OCI-LY7 (cell line): ENCODE measurements at regions not wholly inside any gene's neighbourhood (a gene's known extent, or its start where the extent isn't known, plus 50 kb on each side); places are given as distances from the start of the nearest gene placed in this dataset.

Source experiments
- EZH2phosphoT487 ChIP-seq: fragments of 200-600 bp; sonication (generic); IDR thresholded peaks from 2 replicates; pipeline ENCODE4 v1.6.1; 2018; ENCODE audit warnings: low read depth, borderline replicate concordance, mild to moderate bottlenecking, mixed run types, antibody characterized with exemption, low read length, moderate library complexity, mixed read lengths
- TF ChIP-seq, protein P1 (sequence below): fragments of 200-600 bp; sonication (generic); conservative IDR thresholded peaks from 2 replicates; pipeline ENCODE4 v1.5.1; 2014; ENCODE audit warnings: mild to moderate bottlenecking, antibody characterized with exemption, low read length, moderate library complexity, mixed read lengths

DNA sequence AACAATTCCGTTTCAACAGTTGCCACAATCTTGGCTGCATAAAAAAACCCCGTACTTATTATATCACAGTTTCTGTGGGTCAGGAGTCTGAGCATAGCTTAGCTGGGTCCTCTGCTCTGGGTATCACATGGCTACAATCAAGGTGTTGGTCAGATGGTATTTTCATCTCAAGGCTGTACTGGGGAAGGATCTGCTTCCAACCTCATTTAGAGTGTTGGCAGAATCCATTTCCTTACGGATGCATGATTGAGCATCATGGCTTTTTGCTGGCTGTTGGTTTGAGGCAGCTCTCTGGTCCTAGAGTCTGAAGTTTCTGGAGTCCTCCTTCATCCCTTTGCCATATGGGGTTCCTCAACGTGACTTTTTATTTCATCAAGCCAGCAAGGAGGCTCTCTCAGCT, 177.0 kb downstream of the HAPSTR1 start:
- TF ChIP-seq, protein P1, sequence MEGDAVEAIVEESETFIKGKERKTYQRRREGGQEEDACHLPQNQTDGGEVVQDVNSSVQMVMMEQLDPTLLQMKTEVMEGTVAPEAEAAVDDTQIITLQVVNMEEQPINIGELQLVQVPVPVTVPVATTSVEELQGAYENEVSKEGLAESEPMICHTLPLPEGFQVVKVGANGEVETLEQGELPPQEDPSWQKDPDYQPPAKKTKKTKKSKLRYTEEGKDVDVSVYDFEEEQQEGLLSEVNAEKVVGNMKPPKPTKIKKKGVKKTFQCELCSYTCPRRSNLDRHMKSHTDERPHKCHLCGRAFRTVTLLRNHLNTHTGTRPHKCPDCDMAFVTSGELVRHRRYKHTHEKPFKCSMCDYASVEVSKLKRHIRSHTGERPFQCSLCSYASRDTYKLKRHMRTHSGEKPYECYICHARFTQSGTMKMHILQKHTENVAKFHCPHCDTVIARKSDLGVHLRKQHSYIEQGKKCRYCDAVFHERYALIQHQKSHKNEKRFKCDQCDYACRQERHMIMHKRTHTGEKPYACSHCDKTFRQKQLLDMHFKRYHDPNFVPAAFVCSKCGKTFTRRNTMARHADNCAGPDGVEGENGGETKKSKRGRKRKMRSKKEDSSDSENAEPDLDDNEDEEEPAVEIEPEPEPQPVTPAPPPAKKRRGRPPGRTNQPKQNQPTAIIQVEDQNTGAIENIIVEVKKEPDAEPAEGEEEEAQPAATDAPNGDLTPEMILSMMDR = no peak
- no peak for TF ChIP-seq EZH2phosphoT487
